DMS79 (cell line): ENCODE measurements at regions not wholly inside any gene's neighbourhood (a gene's known extent, or its start where the extent isn't known, plus 50 kb on each side); places are given as distances from the start of the nearest gene placed in this dataset.
"Not testable (repeated sequence)": the region's sequence is repeated elsewhere in the genome, so short reads cannot be mapped to it uniquely, and the experiment has no call there.

ENCODE experiments used
- DNase-seq: peaks from one replicate; lab custom pipeline; 2025; lab: John Stamatoyannopoulos, UW

- DNase-seq: no peak
Measured at GRCh38 chr7:3094701-3095445, 51.2 kb upstream of the CARD11 start.

- DNase-seq: no peak
Measured at GRCh38 chr7:3097734-3098133, 54.1 kb upstream of the CARD11 start.

GRCh38 chr7:3102159-3102558 lies 58.5 kb upstream of the CARD11 start:
- no peak for DNase-seq

- DNase-seq: no peak
Measured at GRCh38 chr7:3103614-3104398, 60.1 kb upstream of the CARD11 start.

GRCh38 chr7:3105856-3106255 lies 62.2 kb upstream of the CARD11 start:
- no peak for DNase-seq

- no peak for DNase-seq
Measured at GRCh38 chr7:3106361-3106826, 62.7 kb upstream of the CARD11 start.

- DNase-seq: no peak
Measured at GRCh38 chr7:3107228-3107763, 63.6 kb upstream of the CARD11 start.

GRCh38 chr7:3107889-3108570 lies 64.4 kb upstream of the CARD11 start:
- DNase-seq: no peak

- no peak for DNase-seq
Measured at GRCh38 chr7:3109311-3109915, 65.7 kb upstream of the CARD11 start.

GRCh38 chr7:3112479-3113134 lies 68.9 kb upstream of the CARD11 start:
- peak; percentile 11 for DNase-seq

- DNase-seq: no peak
Measured at GRCh38 chr7:3114917-3115316, 71.2 kb upstream of the CARD11 start.

GRCh38 chr7:3117081-3117480 lies 73.4 kb upstream of the CARD11 start:
- DNase-seq: no peak

GRCh38 chr7:3117488-3118231 lies 74.0 kb upstream of the CARD11 start:
- no peak for DNase-seq

GRCh38 chr7:3119352-3119927 lies 75.8 kb upstream of the CARD11 start:
- not testable (repeated sequence) for DNase-seq

GRCh38 chr7:3119963-3120362 lies 76.3 kb upstream of the CARD11 start:
- no peak for DNase-seq

GRCh38 chr7:3120513-3120912 lies 76.8 kb upstream of the CARD11 start:
- DNase-seq: no peak

- no peak for DNase-seq
Measured at GRCh38 chr7:3128857-3129490, 85.3 kb upstream of the CARD11 start.

- DNase-seq: no peak
Measured at GRCh38 chr7:3133811-3134385, 90.2 kb upstream of the CARD11 start.

GRCh38 chr7:3134745-3135144 lies 91.1 kb upstream of the CARD11 start:
- DNase-seq: no peak

- no peak for DNase-seq
Measured at GRCh38 chr7:3135626-3136025, 92.0 kb upstream of the CARD11 start.
